CD4-positive, CD25-positive, alpha-beta regulatory T cell (primary cell): ENCODE measurements at regions not wholly inside any gene's neighbourhood (a gene's known extent, or its start where the extent isn't known, plus 50 kb on each side); places are given as distances from the start of the nearest gene placed in this dataset.

ENCODE experiments used
- ATAC-seq, 2 donors: fragments of 150-1000 bp; cut with Tn5 transposase; one replicate each; pipeline ENCODE4 v1.10.0; 2021; ENCODE audit warnings: low read depth in 2 of 2, moderate number of reproducible peaks in 2 of 2, moderate library complexity in 1 of 2
- DNase-seq, 3 donors: peaks; one replicate each; pipeline versions ENCODE4 v3.0.0 to v3.0.0-alpha.2; 2012 to 2022; ENCODE audit warnings: mixed read lengths in 1 of 3
- H3K27ac ChIP-seq: one replicate; pipeline ENCODE4 v1.7.0; 2013; ENCODE audit warnings: mild to moderate bottlenecking, low read length; ENCODE audit not compliant: insufficient read depth, poor library complexity, severe bottlenecking
- H3K27me3 ChIP-seq: one replicate; pipeline ENCODE4 v1.7.0; 2013; ENCODE audit warnings: low read length; ENCODE audit not compliant: control insufficient read depth, insufficient read depth
- H3K36me3 ChIP-seq: one replicate; pipeline ENCODE4 v1.7.0; 2013; ENCODE audit warnings: mild to moderate bottlenecking, low read length, moderate library complexity; ENCODE audit not compliant: control insufficient read depth, insufficient read depth
- H3K4me1 ChIP-seq: 2 replicates; pipeline ENCODE4 v1.7.0; 2013; ENCODE audit warnings: mild to moderate bottlenecking, low read length; ENCODE audit not compliant: insufficient read depth, control insufficient read depth, poor library complexity, severe bottlenecking
- H3K4me3 ChIP-seq: one replicate; pipeline ENCODE4 v1.7.0; 2013; ENCODE audit warnings: low read depth, mild to moderate bottlenecking, low read length, moderate library complexity
- H3K9me3 ChIP-seq, 2 experiments: 1 replicate in 1 of 2; 2 replicates in 1 of 2; pipeline ENCODE4 v1.7.0; 2013; ENCODE audit warnings: low read length in 2 of 2, mild to moderate bottlenecking in 1 of 2, moderate library complexity in 1 of 2; ENCODE audit not compliant: control insufficient read depth in 2 of 2
- H3K27ac Mint-ChIP-seq, 3 donors: one replicate each; pipeline ENCODE4 v1.8.0; 2020 to 2022; ENCODE audit warnings: mild to moderate bottlenecking in 3 of 3, mixed read lengths in 3 of 3, moderate library complexity in 2 of 3
- H3K27me3 Mint-ChIP-seq: one replicate; pipeline ENCODE4 v1.8.0; 2022; ENCODE audit warnings: mild to moderate bottlenecking, mixed read lengths
- H3K36me3 Mint-ChIP-seq: one replicate; pipeline ENCODE4 v1.8.0; 2020; ENCODE audit warnings: mixed read lengths
- H3K4me1 Mint-ChIP-seq, 4 donors: one replicate each; pipeline ENCODE4 v1.8.0; 2020 to 2022; ENCODE audit warnings: mixed read lengths in 4 of 4, mild to moderate bottlenecking in 1 of 4
- H3K4me3 Mint-ChIP-seq, 4 donors: one replicate each; pipeline ENCODE4 v1.8.0; 2020 to 2022; ENCODE audit warnings: mild to moderate bottlenecking in 4 of 4, mixed read lengths in 4 of 4, moderate library complexity in 3 of 4
- H3K9me3 Mint-ChIP-seq, 7 donors: one replicate each; pipeline ENCODE4 v1.8.0; 2020 to 2022; ENCODE audit warnings: mixed read lengths in 7 of 7, mild to moderate bottlenecking in 3 of 7, moderate library complexity in 2 of 7

DNA sequence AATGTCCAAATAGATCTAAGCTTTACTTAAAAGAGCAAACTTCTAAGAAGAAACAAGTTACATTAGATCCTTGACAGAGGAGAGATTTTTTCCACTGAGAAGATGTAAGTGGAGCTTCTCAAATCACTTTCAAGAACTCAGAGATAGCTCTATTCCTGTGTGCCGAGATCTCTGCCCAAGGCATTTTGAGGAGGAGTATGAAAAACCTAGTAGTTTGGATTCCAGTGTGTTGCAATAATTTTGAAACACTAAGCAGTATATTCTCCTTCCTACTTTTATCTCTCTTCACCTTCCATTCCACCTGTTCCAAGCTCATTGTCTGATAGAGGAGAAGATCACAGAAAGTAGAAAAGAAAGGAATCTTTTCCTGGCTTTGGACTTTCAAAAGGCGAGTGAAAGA, 192.0 kb upstream of the TANK start:
- Histone ChIP-seq H3K4me3 (no peak overlapping the region), H3K27ac (no peak overlapping the region), H3K36me3 (no peaks in the 10 kb centered on the region), H3K4me1 (no peaks in the 10 kb centered on the region), H3K27me3 (peaks cover 4% of the 10 kb centered on the region), H3K9me3 (no peaks in the 10 kb centered on the region)
- DNase-seq (no peak), ATAC-seq (no peak)
- H3K27me3 Mint-ChIP-seq = peaks cover 8% of the 10 kb centered on the region
- no peaks in the 10 kb centered on the region for H3K9me3 Mint-ChIP-seq
- H3K4me3 Mint-ChIP-seq = no peak overlapping the region
- no peaks in the 10 kb centered on the region for H3K36me3 Mint-ChIP-seq
- H3K27ac Mint-ChIP-seq = no peak overlapping the region
- H3K4me1 Mint-ChIP-seq = no peaks in the 10 kb centered on the region

DNA sequence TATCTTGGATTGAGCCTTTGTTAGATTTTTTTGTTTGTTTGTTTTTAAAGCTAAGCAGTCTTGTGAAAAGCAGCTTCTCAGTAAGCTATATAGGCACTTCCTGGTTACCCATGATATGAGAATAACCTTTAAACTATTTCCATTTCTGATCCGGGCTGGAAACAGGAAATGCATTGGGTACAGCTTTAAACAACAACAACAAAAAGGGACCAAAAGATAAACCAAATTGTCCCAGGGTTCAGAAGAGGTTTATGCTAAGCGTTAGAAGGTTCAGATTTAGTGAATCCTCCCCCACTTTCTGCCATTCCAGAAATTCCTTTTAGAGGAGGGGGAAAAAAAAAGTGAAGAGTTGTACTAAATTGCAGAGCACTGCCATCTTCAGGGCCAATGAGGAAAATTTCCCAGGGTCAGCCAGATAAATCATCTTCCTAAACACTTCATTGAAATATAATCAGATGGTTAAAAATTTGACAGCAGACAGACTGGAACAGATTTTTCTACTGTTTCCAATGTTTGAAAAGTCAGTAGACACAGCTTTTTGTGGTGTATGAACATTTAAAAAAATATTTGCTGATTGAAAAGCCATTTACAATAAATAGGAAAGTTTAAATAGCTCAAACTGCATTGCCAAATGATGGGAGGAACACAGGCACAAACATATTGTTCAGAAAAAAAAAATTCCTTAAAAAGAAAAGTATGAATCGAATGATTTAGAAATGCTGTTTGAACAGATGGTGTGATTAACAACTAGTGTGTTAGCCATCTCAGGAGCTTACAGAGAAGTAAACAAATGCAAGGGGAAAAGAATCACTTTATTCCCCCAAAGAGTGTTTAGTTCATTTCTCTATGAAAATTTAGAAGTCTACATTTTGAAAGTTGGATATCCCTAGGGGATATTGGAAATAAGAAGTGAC, 189.9 kb upstream of the TANK start:
- H3K36me3 ChIP-seq = no peaks in the 10 kb centered on the region
- H3K27me3 ChIP-seq = peaks cover 4% of the 10 kb centered on the region
- H3K36me3 Mint-ChIP-seq = no peaks in the 10 kb centered on the region
- H3K4me3 Mint-ChIP-seq = no peak overlapping the region
- no peak overlapping the region for H3K27ac ChIP-seq
- no peak for ATAC-seq
- H3K4me3 ChIP-seq = no peak overlapping the region
- H3K27ac Mint-ChIP-seq = no peak overlapping the region
- peaks cover 19% of the 10 kb centered on the region for H3K27me3 Mint-ChIP-seq
- no peaks in the 10 kb centered on the region for H3K4me1 ChIP-seq
- H3K4me1 Mint-ChIP-seq = no peaks in the 10 kb centered on the region
- no peaks in the 10 kb centered on the region for H3K9me3 ChIP-seq
- no peaks in the 10 kb centered on the region for H3K9me3 Mint-ChIP-seq
- DNase-seq = peak in 1 of 3 donors; percentile 17

DNA sequence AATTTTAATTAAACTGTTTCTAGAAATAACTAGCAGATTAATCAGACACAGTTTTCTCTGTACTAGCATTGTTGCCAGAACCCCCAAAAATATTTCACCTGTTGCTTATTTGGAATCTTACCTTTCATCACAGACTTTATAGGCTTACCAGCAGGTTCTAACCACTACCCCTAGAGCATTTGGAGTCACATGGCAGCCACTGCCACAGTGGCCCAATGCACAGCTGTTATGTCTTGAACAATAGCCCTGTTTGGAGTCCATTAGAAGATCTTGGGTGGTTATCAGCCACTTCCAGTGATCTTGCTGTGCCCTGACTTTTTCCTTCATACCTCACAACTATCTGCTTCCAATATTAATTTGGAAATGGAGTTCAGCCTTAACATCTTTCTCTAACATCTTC, 186.2 kb upstream of the TANK start:
- no peaks in the 10 kb centered on the region for H3K36me3 ChIP-seq
- Mint-ChIP-seq H3K36me3 (no peaks in the 10 kb centered on the region), H3K4me1 (no peaks in the 10 kb centered on the region), H3K27me3 (peaks cover 27% of the 10 kb centered on the region), H3K27ac (no peak overlapping the region), H3K9me3 (peaks cover 0 to under 1% (median 0%) of the 10 kb centered on the region in 7 donors), H3K4me3 (no peak overlapping the region)
- H3K27ac ChIP-seq = no peak overlapping the region
- H3K4me3 ChIP-seq = no peak overlapping the region
- no peaks in the 10 kb centered on the region for H3K9me3 ChIP-seq
- ATAC-seq (no peak), DNase-seq (no peak)
- H3K27me3 ChIP-seq = peaks cover 8% of the 10 kb centered on the region
- H3K4me1 ChIP-seq = no peaks in the 10 kb centered on the region

DNA sequence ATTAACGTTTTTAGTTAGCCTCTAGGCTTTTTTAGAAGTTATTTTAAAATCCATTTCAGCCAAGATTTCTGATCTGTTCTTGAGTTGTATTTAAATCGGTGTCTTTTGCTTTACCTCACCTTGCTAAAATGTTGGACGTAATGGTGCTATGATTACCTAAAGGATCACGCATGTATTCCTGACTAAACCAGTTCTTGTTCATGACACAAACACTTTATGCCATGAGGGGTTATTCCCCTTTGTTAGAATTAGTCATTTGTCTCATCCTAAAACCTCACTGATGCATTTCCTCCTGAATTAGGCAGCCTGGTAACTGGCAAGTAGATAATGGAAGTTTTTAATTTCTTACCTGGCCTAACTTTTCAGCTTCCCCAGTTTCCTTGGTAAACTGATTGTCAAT, 185.4 kb upstream of the TANK start:
- Mint-ChIP-seq H3K4me1 (no peaks in the 10 kb centered on the region), H3K36me3 (no peaks in the 10 kb centered on the region), H3K27ac (no peak overlapping the region), H3K4me3 (no peak overlapping the region), H3K9me3 (peaks cover 0 to 3% (median 0%) of the 10 kb centered on the region in 7 donors), H3K27me3 (peaks cover 30% of the 10 kb centered on the region)
- Histone ChIP-seq H3K4me3 (no peak overlapping the region), H3K36me3 (no peaks in the 10 kb centered on the region), H3K9me3 (peaks cover 0 to 2% of the 10 kb centered on the region in 2 experiments), H3K27ac (no peak overlapping the region), H3K4me1 (no peaks in the 10 kb centered on the region), H3K27me3 (peaks cover 8% of the 10 kb centered on the region)
- ATAC-seq (no peak), DNase-seq (no peak)

DNA sequence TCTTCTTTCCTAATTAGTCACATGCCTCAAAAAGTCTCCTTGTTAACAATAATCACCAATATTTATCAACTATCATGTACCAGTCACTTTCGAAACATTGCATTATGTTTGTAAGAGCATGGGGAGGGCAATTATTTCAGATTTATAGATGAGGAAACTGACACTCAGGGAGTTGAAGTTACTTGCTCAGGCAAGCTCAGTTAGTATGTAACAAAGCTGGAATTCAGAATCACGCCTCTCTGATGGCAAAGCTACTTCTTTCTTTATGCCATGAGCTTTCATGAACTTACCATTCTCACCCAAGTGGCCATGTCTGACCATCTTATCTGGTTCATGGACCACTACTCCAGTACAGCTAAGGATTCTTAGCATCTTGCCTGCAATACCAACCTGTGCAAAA, 183.4 kb upstream of the TANK start:
- no peak overlapping the region for H3K4me3 ChIP-seq
- Mint-ChIP-seq H3K4me3 (no peak overlapping the region), H3K4me1 (no peaks in the 10 kb centered on the region), H3K36me3 (no peaks in the 10 kb centered on the region), H3K27me3 (peaks cover 38% of the 10 kb centered on the region), H3K9me3 (peaks cover 0 to 3% (median 0%) of the 10 kb centered on the region in 7 donors), H3K27ac (no peak overlapping the region)
- peaks cover 0 to 2% of the 10 kb centered on the region in 2 experiments for H3K9me3 ChIP-seq
- H3K27ac ChIP-seq = no peak overlapping the region
- H3K27me3 ChIP-seq = peaks cover 8% of the 10 kb centered on the region
- H3K36me3 ChIP-seq = no peaks in the 10 kb centered on the region
- DNase-seq (no peak), ATAC-seq (no peak)
- H3K4me1 ChIP-seq = no peaks in the 10 kb centered on the region

DNA sequence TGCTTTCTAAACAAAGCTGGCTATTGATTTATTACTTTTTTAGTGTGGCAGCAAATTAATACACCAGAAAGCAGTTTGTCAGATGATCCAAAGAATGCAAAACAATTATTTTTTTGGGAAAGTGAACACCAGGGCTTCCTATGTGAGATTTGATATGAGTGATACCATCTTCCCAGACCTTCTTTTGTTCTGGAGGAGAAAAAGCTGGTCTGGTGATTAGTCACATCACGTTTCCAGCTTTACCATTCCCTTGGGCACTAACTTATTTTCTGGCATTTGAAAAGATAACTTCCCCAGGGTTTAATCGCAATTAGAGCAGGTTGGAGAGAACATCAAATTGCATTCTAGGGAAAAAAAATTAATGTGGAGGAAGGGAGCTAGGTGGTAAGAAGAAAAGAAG, 182.9 kb upstream of the TANK start:
- Mint-ChIP-seq H3K9me3 (peaks cover 0 to 3% (median 0%) of the 10 kb centered on the region in 7 donors), H3K4me1 (no peaks in the 10 kb centered on the region), H3K4me3 (no peak overlapping the region), H3K27ac (no peak overlapping the region), H3K36me3 (no peaks in the 10 kb centered on the region), H3K27me3 (peaks cover 41% of the 10 kb centered on the region)
- Histone ChIP-seq H3K27ac (no peak overlapping the region), H3K9me3 (peaks cover 0 to 2% of the 10 kb centered on the region in 2 experiments), H3K4me3 (no peak overlapping the region), H3K4me1 (no peaks in the 10 kb centered on the region), H3K36me3 (no peaks in the 10 kb centered on the region), H3K27me3 (peaks cover 4% of the 10 kb centered on the region)
- no peak for DNase-seq
- no peak for ATAC-seq

DNA sequence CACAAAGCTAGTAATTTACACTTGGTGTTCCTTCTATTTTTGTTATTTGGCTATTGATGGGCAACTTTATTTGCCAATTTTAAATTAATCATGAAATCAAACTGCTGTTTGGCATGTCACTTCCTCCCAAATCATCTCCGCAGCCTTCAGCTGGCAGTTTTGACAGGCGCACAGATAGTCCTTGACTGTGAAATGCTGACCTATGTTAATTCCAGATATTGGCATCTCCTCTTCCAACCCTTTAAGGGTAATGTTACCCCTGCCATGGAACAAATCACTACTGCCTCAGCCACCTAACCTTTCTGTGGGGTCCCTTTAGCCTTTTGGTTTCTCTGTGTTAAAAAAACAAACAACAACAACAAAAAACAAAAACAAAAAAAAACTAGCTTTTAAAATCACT, 182.4 kb upstream of the TANK start:
- H3K4me3 ChIP-seq = no peak overlapping the region
- peaks cover 4% of the 10 kb centered on the region for H3K27me3 ChIP-seq
- H3K9me3 ChIP-seq = peaks cover 0 to 2% of the 10 kb centered on the region in 2 experiments
- Mint-ChIP-seq H3K4me1 (no peaks in the 10 kb centered on the region), H3K9me3 (peaks cover 0 to 3% (median 0%) of the 10 kb centered on the region in 7 donors), H3K36me3 (no peaks in the 10 kb centered on the region), H3K4me3 (no peak overlapping the region), H3K27me3 (peaks cover 45% of the 10 kb centered on the region), H3K27ac (no peak overlapping the region)
- H3K27ac ChIP-seq = no peak overlapping the region
- H3K4me1 ChIP-seq = no peaks in the 10 kb centered on the region
- DNase-seq (no peak), ATAC-seq (no peak)
- no peaks in the 10 kb centered on the region for H3K36me3 ChIP-seq
